ENCODE measurements at regions not wholly inside any gene's neighbourhood (a gene's known extent, or its start where the extent isn't known, plus 50 kb on each side); places are given as distances from the start of the nearest gene placed in this dataset.

- TF ChIP-seq CTCF (IDR thresholded peaks at IDR 0.05 in 4 of 5, conservative IDR thresholded peaks at IDR 0.05 in 1 of 5) (no peak), POLR2A (IDR thresholded peaks at IDR 0.05) (no peak)
Measured at GRCh38 chr13:30113551-30113950, 193.8 kb downstream of the KATNAL1 start.

Data from gastrocnemius medialis (tissue), 4 donors.